DMS114 treated with DMSO at 0.1 percent for 48 hours (cell line): ENCODE measurements at regions not wholly inside any gene's neighbourhood (a gene's known extent, or its start where the extent isn't known, plus 50 kb on each side); places are given as distances from the start of the nearest gene placed in this dataset.
"Not testable (repeated sequence)": the region's sequence is repeated elsewhere in the genome, so short reads cannot be mapped to it uniquely, and the experiment has no call there.

Experiments
- DNase-seq: peaks from one replicate; lab custom pipeline; 2025; ENCODE audit not compliant: unreplicated experiment; lab: John Stamatoyannopoulos, UW

- not testable (repeated sequence) for DNase-seq
These were observed 310.1 kb downstream of the SH3GL2 start for GRCh38 chr9:17888964-17889363.

GRCh38 chr9:17894501-17895160 is 315.8 kb downstream of the SH3GL2 start:
- DNase-seq = no peak

- no peak for DNase-seq
These were observed 321.7 kb downstream of the SH3GL2 start for GRCh38 chr9:17900606-17901005.

GRCh38 chr9:17905366-17905765 is 326.5 kb downstream of the SH3GL2 start:
- no peak for DNase-seq

- DNase-seq = no peak
These were observed 326.9 kb downstream of the SH3GL2 start for GRCh38 chr9:17905781-17906175.

GRCh38 chr9:17906176-17906840 is 327.4 kb downstream of the SH3GL2 start:
- no peak for DNase-seq

- no peak for DNase-seq
These were observed 328.2 kb downstream of the SH3GL2 start for GRCh38 chr9:17906841-17907778.

GRCh38 chr9:17907779-17908508 is 329.1 kb downstream of the SH3GL2 start:
- no peak for DNase-seq

GRCh38 chr9:17926246-17926645 is 347.4 kb downstream of the SH3GL2 start:
- no peak for DNase-seq

GRCh38 chr9:17927616-17928015 is 348.8 kb downstream of the SH3GL2 start:
- DNase-seq = no peak

- no peak for DNase-seq
These were observed 349.4 kb downstream of the SH3GL2 start for GRCh38 chr9:17928228-17928627.

GRCh38 chr9:17928768-17929167 is 349.9 kb downstream of the SH3GL2 start:
- no peak for DNase-seq

GRCh38 chr9:17929506-17929905 is 350.6 kb downstream of the SH3GL2 start:
- DNase-seq = no peak

GRCh38 chr9:17930071-17930470 is 351.2 kb downstream of the SH3GL2 start:
- DNase-seq = no peak

GRCh38 chr9:17936365-17936764 is 357.5 kb downstream of the SH3GL2 start:
- DNase-seq = no peak

GRCh38 chr9:17938035-17938655 is 359.3 kb downstream of the SH3GL2 start:
- DNase-seq = no peak

- DNase-seq = no peak
These were observed 363.6 kb downstream of the SH3GL2 start for GRCh38 chr9:17942498-17942897.

- no peak for DNase-seq
These were observed 376.5 kb downstream of the SH3GL2 start for GRCh38 chr9:17955409-17955808.

- no peak for DNase-seq
These were observed 379.5 kb downstream of the SH3GL2 start for GRCh38 chr9:17958363-17958762.

- no peak for DNase-seq
These were observed 383.9 kb downstream of the SH3GL2 start for GRCh38 chr9:17962747-17963146.

GRCh38 chr9:17963498-17963897 is 384.6 kb downstream of the SH3GL2 start:
- no peak for DNase-seq
